ENCODE measurements at regions not wholly inside any gene's neighbourhood (a gene's known extent, or its start where the extent isn't known, plus 50 kb on each side); places are given as distances from the start of the nearest gene placed in this dataset.

DNA sequence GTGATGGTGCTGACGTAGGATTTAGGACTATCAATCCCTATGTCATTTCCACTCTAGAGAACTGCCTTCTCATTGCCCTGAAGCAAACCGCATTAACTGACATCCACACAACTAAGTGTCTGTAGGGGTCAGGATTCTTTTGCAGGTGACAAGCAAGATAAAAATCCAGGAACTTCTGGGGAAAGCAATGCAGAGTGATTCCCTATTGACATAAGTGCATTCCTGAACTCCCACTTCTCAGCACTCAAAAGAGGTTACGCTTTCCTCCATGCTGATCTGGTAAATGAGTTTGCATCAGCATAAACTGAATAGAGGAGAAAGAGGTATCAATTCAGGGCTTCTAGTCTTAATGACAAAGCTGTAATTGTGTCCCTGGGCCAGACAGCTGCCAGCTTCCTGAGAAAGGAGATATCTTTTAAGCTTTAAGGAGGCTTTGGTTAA, 224.6 kb upstream of the ISX start:
- no peak overlapping the region for H3K4me2 ChIP-seq (replicated peaks; ENCODE audit: low read depth, low read length, poor library complexity, severe bottlenecking)
- 80% methylated on average over 2 of the region's 3 CpGs for WGBS (ENCODE audit: insufficient coverage)
- peaks cover 3% of the 10 kb centered on the region for H3K9me3 Mint-ChIP-seq (ENCODE audit: insufficient read depth)
- no peak overlapping the region for H3K27ac ChIP-seq (ENCODE audit: low read length in 2 of 2)
- CTCF ChIA-PET, result no interaction called here
- no peaks in the 10 kb centered on the region for H3K4me1 Mint-ChIP-seq
- H3K4me3 Mint-ChIP-seq, result no peak overlapping the region
- peaks cover 12% of the 10 kb centered on the region for H3K27me3 Mint-ChIP-seq
- no peaks in the 10 kb centered on the region for H3K36me3 ChIP-seq (replicated peaks in 1 of 2; ENCODE audit: control extremely low read depth in 1 of 2, control insufficient read depth in 1 of 2, extremely low read depth in 1 of 2, insufficient read depth in 2 of 2, low read length in 1 of 2)
- DNase-seq (no peak), ATAC-seq (ENCODE audit: low read depth) (no peak)
- no peak overlapping the region for H2AFZ ChIP-seq (ENCODE audit: insufficient read depth, low read depth, low read length, poor library complexity, severe bottlenecking)
- POLR2A ChIA-PET, result no interaction called here
- no peaks in the 10 kb centered on the region for H3K27me3 ChIP-seq (replicated peaks in 1 of 4; ENCODE audit: control extremely low read depth in 1 of 4, control insufficient read depth in 3 of 4, insufficient read depth in 4 of 4, low read length in 3 of 4)
- TF ChIP-seq EZH2 (IDR thresholded peaks at IDR 0.05; ENCODE audit: borderline replicate concordance, insufficient read depth, low read depth, low read length, poor library complexity, severe bottlenecking), result no peak
- TF ChIP-seq, protein P1, sequence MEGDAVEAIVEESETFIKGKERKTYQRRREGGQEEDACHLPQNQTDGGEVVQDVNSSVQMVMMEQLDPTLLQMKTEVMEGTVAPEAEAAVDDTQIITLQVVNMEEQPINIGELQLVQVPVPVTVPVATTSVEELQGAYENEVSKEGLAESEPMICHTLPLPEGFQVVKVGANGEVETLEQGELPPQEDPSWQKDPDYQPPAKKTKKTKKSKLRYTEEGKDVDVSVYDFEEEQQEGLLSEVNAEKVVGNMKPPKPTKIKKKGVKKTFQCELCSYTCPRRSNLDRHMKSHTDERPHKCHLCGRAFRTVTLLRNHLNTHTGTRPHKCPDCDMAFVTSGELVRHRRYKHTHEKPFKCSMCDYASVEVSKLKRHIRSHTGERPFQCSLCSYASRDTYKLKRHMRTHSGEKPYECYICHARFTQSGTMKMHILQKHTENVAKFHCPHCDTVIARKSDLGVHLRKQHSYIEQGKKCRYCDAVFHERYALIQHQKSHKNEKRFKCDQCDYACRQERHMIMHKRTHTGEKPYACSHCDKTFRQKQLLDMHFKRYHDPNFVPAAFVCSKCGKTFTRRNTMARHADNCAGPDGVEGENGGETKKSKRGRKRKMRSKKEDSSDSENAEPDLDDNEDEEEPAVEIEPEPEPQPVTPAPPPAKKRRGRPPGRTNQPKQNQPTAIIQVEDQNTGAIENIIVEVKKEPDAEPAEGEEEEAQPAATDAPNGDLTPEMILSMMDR (IDR thresholded peaks at IDR 0.05), result no peak
- H3K4me1 ChIP-seq (ENCODE audit: control insufficient read depth in 2 of 2, insufficient read depth in 2 of 2, low read length in 2 of 2), result no peaks in the 10 kb centered on the region
- intact Hi-C loops (cut with micrococcal nuclease), result no loop called here
- no peaks in the 10 kb centered on the region for H3K9me3 ChIP-seq (ENCODE audit: control extremely low read depth in 1 of 3, control insufficient read depth in 2 of 3, insufficient read depth in 1 of 3, low read length in 2 of 3)
- H3K79me2 ChIP-seq (ENCODE audit: control insufficient read depth, insufficient read depth, low read length), result no peaks in the 10 kb centered on the region
- no peak overlapping the region for H3K9ac ChIP-seq (ENCODE audit: low read length)
- no peak overlapping the region for H3K27ac Mint-ChIP-seq
- H3K4me3 ChIP-seq (ENCODE audit: control extremely low read depth in 1 of 5, extremely low read depth in 1 of 5, insufficient read depth in 1 of 5, low read depth in 2 of 5, low read length in 4 of 5), result no peak overlapping the region
- no peaks in the 10 kb centered on the region for H4K20me1 ChIP-seq (ENCODE audit: control insufficient read depth, insufficient read depth, low read length, poor library complexity, severe bottlenecking)

GRCh38 chr22:34841911-34842310, 224.0 kb upstream of the ISX start:
- WGBS (ENCODE audit: insufficient coverage), result 100% methylated on average over 1 of the region's 4 CpGs
- no peak for ATAC-seq (ENCODE audit: low read depth)
- no peak for DNase-seq
- H4K20me1 ChIP-seq (ENCODE audit: control insufficient read depth, insufficient read depth, low read length, poor library complexity, severe bottlenecking), result no peaks in the 10 kb centered on the region
- POLR2A ChIA-PET, result no interaction called here
- Mint-ChIP-seq H3K27ac (no peak overlapping the region), H3K4me1 (no peaks in the 10 kb centered on the region), H3K4me3 (no peak overlapping the region), H3K9me3 (ENCODE audit: insufficient read depth) (peaks cover 3% of the 10 kb centered on the region), H3K27me3 (peaks cover 12% of the 10 kb centered on the region)
- H3K9me3 ChIP-seq (ENCODE audit: control extremely low read depth in 1 of 3, control insufficient read depth in 2 of 3, insufficient read depth in 1 of 3, low read length in 2 of 3), result no peaks in the 10 kb centered on the region
- H3K27ac ChIP-seq (ENCODE audit: low read length in 2 of 2), result no peak overlapping the region
- CTCF ChIA-PET, result no interaction called here
- no peak overlapping the region for H3K4me3 ChIP-seq (ENCODE audit: control extremely low read depth in 1 of 5, extremely low read depth in 1 of 5, insufficient read depth in 1 of 5, low read depth in 2 of 5, low read length in 4 of 5)
- no peak overlapping the region for H3K9ac ChIP-seq (ENCODE audit: low read length)
- no peaks in the 10 kb centered on the region for H3K79me2 ChIP-seq (ENCODE audit: control insufficient read depth, insufficient read depth, low read length)
- no peaks in the 10 kb centered on the region for H3K36me3 ChIP-seq (replicated peaks in 1 of 2; ENCODE audit: control extremely low read depth in 1 of 2, control insufficient read depth in 1 of 2, extremely low read depth in 1 of 2, insufficient read depth in 2 of 2, low read length in 1 of 2)
- no peak overlapping the region for H2AFZ ChIP-seq (ENCODE audit: insufficient read depth, low read depth, low read length, poor library complexity, severe bottlenecking)
- no peaks in the 10 kb centered on the region for H3K4me1 ChIP-seq (ENCODE audit: control insufficient read depth in 2 of 2, insufficient read depth in 2 of 2, low read length in 2 of 2)
- no peak for TF ChIP-seq EZH2 (IDR thresholded peaks at IDR 0.05; ENCODE audit: borderline replicate concordance, insufficient read depth, low read depth, low read length, poor library complexity, severe bottlenecking)
- TF ChIP-seq, protein P1 (IDR thresholded peaks at IDR 0.05), result no peak
- no peak overlapping the region for H3K4me2 ChIP-seq (replicated peaks; ENCODE audit: low read depth, low read length, poor library complexity, severe bottlenecking)
- no peaks in the 10 kb centered on the region for H3K27me3 ChIP-seq (replicated peaks in 1 of 4; ENCODE audit: control extremely low read depth in 1 of 4, control insufficient read depth in 3 of 4, insufficient read depth in 4 of 4, low read length in 3 of 4)
- intact Hi-C loops (cut with micrococcal nuclease), result no loop called here

Measured in B cell (primary cell).